DND-41 (cell line): ENCODE measurements at regions not wholly inside any gene's neighbourhood (a gene's known extent, or its start where the extent isn't known, plus 50 kb on each side); places are given as distances from the start of the nearest gene placed in this dataset.

Source experiments
- ATAC-seq: fragments of 200-7000 bp; cut with Tn5 transposase; 3 replicates; pipeline ENCODE4 v1.9.1; 2021; ENCODE audit warnings: low read depth; ENCODE audit not compliant: insufficient read depth
- DNase-seq: peaks from one replicate; pipeline ENCODE4 v3.0.0-alpha.2; 2020
- H2AFZ ChIP-seq: 2 replicates; pipeline ENCODE4 v1.6.0; 2012; ENCODE audit warnings: low read depth, low read length
- H3K27ac ChIP-seq: 2 replicates; pipeline ENCODE4 v1.5.1; 2012; ENCODE audit warnings: low read length, inconsistent platforms
- H3K27me3 ChIP-seq: fragments of 200-600 bp; sonication (generic); 2 replicates; pipeline ENCODE4 v1.6.0; 2012; ENCODE audit warnings: low read length, mild to moderate bottlenecking, inconsistent platforms; ENCODE audit not compliant: insufficient read depth, poor library complexity
- H3K36me3 ChIP-seq: 2 replicates; pipeline ENCODE4 v1.5.1; 2012; ENCODE audit warnings: low read length, inconsistent platforms; ENCODE audit not compliant: insufficient read depth
- H3K4me1 ChIP-seq: 2 replicates; pipeline ENCODE4 v1.5.1; 2012; ENCODE audit warnings: mild to moderate bottlenecking, low read length; ENCODE audit not compliant: insufficient read depth
- H3K4me2 ChIP-seq: 2 replicates; pipeline ENCODE4 v1.6.0; 2012; ENCODE audit warnings: mild to moderate bottlenecking, moderate library complexity, low read length, inconsistent platforms; ENCODE audit not compliant: insufficient read depth
- H3K4me3 ChIP-seq, 2 experiments: fragments of 200-600 bp in 1 of 2; shearing (Covaris generic) in 1 of 2; 2 replicates each; pipeline ENCODE4 v1.5.1; 2012 to 2016; ENCODE audit warnings: inconsistent platforms in 2 of 2, low read length in 2 of 2, mild to moderate bottlenecking in 2 of 2, low read depth in 1 of 2, moderate library complexity in 1 of 2
- H3K79me2 ChIP-seq: 2 replicates; pipeline ENCODE4 v1.6.0; 2012; ENCODE audit warnings: low read length, inconsistent platforms; ENCODE audit not compliant: insufficient read depth
- H3K9ac ChIP-seq: 2 replicates; pipeline ENCODE4 v1.6.0; 2012; ENCODE audit warnings: low read depth, mild to moderate bottlenecking, inconsistent platforms, low read length, moderate library complexity
- H3K9me3 ChIP-seq: 2 replicates; pipeline ENCODE4 v1.5.1; 2012; ENCODE audit warnings: low read length, moderate library complexity, mild to moderate bottlenecking, inconsistent platforms; ENCODE audit not compliant: insufficient read depth, severe bottlenecking
- H4K20me1 ChIP-seq: 2 replicates; pipeline ENCODE4 v1.6.0; 2012; ENCODE audit warnings: low read length; ENCODE audit not compliant: insufficient read depth
- EZH2 ChIP-seq: IDR thresholded peaks from 3 replicates; pipeline ENCODE4 v1.6.1; 2012; ENCODE audit warnings: borderline replicate concordance, low read depth, mild to moderate bottlenecking, moderate library complexity, low read length, inconsistent platforms; ENCODE audit not compliant: severe bottlenecking
- TF ChIP-seq, protein P1 (sequence below): IDR thresholded peaks from 2 replicates; pipeline ENCODE4 v1.5.1; 2012; ENCODE audit warnings: borderline replicate concordance, low read length, moderate library complexity, mild to moderate bottlenecking; ENCODE audit not compliant: poor library complexity, severe bottlenecking; ENCODE audit errors: extremely low read depth

DNA sequence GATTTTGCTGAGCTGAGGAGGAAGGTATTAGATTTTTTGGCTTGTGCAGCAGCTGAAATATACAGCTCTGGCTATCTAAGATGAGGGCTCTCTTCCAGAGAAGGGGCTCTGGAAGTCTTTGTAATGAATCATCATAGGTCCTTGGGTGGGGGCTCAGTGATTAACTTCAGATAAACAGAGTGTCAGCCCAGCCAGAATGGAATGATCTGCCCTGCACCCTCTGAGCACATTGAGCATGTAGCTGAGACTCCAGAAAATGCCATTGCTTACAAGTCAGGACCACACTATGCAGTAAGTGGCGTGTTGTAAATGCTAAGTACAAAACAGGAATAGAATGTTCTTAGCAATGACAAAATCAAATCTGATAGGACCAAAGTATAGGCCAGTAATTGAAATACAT lies 836.0 kb downstream of the PDHA2 start:
- no peak overlapping the region for H3K9ac ChIP-seq
- no peak overlapping the region for H3K4me2 ChIP-seq
- ATAC-seq, result no peak
- no peaks in the 10 kb centered on the region for H3K79me2 ChIP-seq
- no peak overlapping the region for H3K4me3 ChIP-seq
- H3K27ac ChIP-seq, result no peak overlapping the region
- no peaks in the 10 kb centered on the region; the same call in 1 of the 2 replicates for H3K4me1 ChIP-seq
- no peaks in the 10 kb centered on the region for H3K27me3 ChIP-seq
- H4K20me1 ChIP-seq, result no peaks in the 10 kb centered on the region
- no peak overlapping the region for H2AFZ ChIP-seq
- no peak for DNase-seq
- TF ChIP-seq, protein P1, sequence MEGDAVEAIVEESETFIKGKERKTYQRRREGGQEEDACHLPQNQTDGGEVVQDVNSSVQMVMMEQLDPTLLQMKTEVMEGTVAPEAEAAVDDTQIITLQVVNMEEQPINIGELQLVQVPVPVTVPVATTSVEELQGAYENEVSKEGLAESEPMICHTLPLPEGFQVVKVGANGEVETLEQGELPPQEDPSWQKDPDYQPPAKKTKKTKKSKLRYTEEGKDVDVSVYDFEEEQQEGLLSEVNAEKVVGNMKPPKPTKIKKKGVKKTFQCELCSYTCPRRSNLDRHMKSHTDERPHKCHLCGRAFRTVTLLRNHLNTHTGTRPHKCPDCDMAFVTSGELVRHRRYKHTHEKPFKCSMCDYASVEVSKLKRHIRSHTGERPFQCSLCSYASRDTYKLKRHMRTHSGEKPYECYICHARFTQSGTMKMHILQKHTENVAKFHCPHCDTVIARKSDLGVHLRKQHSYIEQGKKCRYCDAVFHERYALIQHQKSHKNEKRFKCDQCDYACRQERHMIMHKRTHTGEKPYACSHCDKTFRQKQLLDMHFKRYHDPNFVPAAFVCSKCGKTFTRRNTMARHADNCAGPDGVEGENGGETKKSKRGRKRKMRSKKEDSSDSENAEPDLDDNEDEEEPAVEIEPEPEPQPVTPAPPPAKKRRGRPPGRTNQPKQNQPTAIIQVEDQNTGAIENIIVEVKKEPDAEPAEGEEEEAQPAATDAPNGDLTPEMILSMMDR, result no peak
- no peak for TF ChIP-seq EZH2
- H3K9me3 ChIP-seq, result no peaks in the 10 kb centered on the region
- no peaks in the 10 kb centered on the region for H3K36me3 ChIP-seq

DNA sequence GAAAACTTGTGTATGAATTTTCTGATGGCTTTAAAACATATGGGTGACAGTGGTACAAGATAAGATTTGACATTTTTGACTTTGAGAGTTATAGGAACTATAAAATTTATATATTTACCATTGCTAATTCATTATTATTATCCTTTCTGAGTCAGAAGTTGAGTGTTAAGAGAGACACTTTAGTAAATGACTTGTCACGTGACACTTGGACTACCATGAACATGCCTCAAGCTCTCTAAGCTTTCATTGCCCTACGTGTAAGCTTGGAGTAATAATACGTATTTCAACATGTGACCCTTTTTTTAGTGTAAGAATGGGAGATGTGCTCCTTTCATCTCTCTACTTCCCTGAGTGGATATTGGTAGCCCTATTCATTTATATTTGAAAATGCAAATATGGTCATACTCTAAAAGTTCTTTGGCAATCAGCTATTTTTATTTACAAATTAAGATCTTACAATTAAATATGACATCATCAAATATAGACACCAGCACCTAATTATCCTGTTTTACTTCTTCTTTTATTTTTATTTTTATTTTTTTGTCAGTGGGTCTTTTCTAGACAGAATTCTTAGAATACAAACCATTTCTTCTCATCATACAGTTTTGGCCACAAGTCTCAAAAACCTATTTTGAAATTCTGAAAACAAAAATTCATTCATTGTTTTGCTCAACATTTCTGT lies 837.0 kb downstream of the PDHA2 start:
- Histone ChIP-seq H3K9me3 (no peaks in the 10 kb centered on the region), H3K27me3 (no peaks in the 10 kb centered on the region), H3K9ac (no peak overlapping the region), H3K4me2 (no peak overlapping the region), H3K36me3 (no peaks in the 10 kb centered on the region), H3K79me2 (no peaks in the 10 kb centered on the region), H3K4me3 (no peak overlapping the region), H4K20me1 (no peaks in the 10 kb centered on the region), H2AFZ (no peak overlapping the region), H3K4me1 (no peaks in the 10 kb centered on the region; the same call in 1 of the 2 replicates), H3K27ac (no peak overlapping the region)
- ATAC-seq (no peak), DNase-seq (no peak)
- TF ChIP-seq, protein P1, result no peak
- TF ChIP-seq EZH2, result no peak

DNA sequence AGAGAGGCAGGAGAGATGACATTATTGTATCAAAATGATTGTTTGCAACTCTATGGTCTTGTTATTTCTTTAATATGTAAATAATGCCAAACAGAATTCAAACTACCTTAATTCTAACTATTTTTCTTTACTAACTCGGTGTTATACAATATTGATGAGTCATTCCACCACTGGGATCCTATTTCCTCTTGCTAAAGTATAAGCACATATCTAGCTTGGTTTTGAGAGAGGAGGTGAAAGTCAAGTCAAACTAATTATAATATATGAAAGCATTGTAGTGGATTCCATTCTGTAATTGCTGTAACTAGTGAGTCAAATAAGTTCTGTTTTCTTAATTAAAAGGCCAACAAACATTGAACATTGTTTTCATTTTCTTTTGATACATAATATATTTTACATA lies 837.6 kb downstream of the PDHA2 start:
- Histone ChIP-seq H3K27me3 (no peaks in the 10 kb centered on the region), H3K79me2 (no peaks in the 10 kb centered on the region), H3K4me3 (no peak overlapping the region), H3K9me3 (no peaks in the 10 kb centered on the region), H2AFZ (no peak overlapping the region), H3K9ac (no peak overlapping the region), H4K20me1 (no peaks in the 10 kb centered on the region), H3K4me2 (no peak overlapping the region), H3K27ac (no peak overlapping the region), H3K36me3 (no peaks in the 10 kb centered on the region), H3K4me1 (no peaks in the 10 kb centered on the region; the same call in 1 of the 2 replicates)
- ATAC-seq, result no peak
- no peak for DNase-seq
- no peak for TF ChIP-seq EZH2
- TF ChIP-seq, protein P1, result no peak

DNA sequence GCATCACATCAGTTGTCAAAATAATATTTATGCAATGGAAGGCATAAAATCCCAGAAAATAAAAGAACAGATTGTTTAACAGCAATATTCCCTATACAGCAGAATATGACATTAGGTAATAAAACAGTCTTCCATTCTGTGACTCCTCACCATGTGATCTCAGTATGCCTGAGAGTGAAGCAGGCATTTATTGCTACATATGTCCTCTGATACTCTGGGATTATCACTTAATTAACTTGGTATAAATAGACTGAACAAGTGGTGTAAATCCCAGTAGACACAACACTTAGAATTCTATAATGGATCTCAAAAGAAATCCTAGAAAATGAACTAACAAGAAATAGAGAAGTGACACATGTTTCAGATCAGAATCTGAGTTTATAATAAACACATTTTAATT lies 841.3 kb downstream of the PDHA2 start:
- no peak for DNase-seq
- TF ChIP-seq, protein P1, result no peak
- TF ChIP-seq EZH2, result no peak

More for the DNA sequence above, 841.3 kb downstream of the PDHA2 start:
- Histone ChIP-seq H3K9me3 (no peaks in the 10 kb centered on the region), H4K20me1 (no peaks in the 10 kb centered on the region), H3K4me2 (no peak overlapping the region), H2AFZ (no peak overlapping the region), H3K9ac (no peak overlapping the region), H3K4me1 (no peaks in the 10 kb centered on the region; the same call in 1 of the 2 replicates), H3K27ac (no peak overlapping the region), H3K36me3 (no peaks in the 10 kb centered on the region), H3K4me3 (no peak overlapping the region), H3K79me2 (no peaks in the 10 kb centered on the region), H3K27me3 (no peaks in the 10 kb centered on the region)
- no peak for ATAC-seq
